GM18511 (cell line): ENCODE measurements at regions not wholly inside any gene's neighbourhood (a gene's known extent, or its start where the extent isn't known, plus 50 kb on each side); places are given as distances from the start of the nearest gene placed in this dataset.

Experiments used
- ATAC-seq: cut with Tn5 transposase; IDR thresholded peaks from one replicate; pipeline ENCODE4 v1.9.1; 2021; ENCODE audit warnings: mild to moderate bottlenecking, moderate library complexity; ENCODE audit not compliant: unreplicated experiment

- no peak for ATAC-seq
These were observed 107.6 kb downstream of the AMER1 start for GRCh38 chrX:64097891-64098290.

GRCh38 chrX:64093761-64094160 is 111.7 kb downstream of the AMER1 start:
- peak; percentile 45 for ATAC-seq
